Fibroblast of the aortic adventitia (primary cell): ENCODE measurements at regions not wholly inside any gene's neighbourhood (a gene's known extent, or its start where the extent isn't known, plus 50 kb on each side); places are given as distances from the start of the nearest gene placed in this dataset.

Experiments
- DNase-seq: peaks from one replicate; pipeline ENCODE4 v3.0.0-alpha.2; 2010; ENCODE audit warnings: low read depth
- H3K4me3 ChIP-seq: 2 replicates; pipeline ENCODE4 v1.5.1; 2011; ENCODE audit warnings: low read depth, mild to moderate bottlenecking, control low read depth, low read length, moderate library complexity
- CTCF ChIP-seq: IDR thresholded peaks from 2 replicates; pipeline ENCODE4 v1.5.1; 2011; ENCODE audit warnings: mild to moderate bottlenecking, low read length, control low read depth, inconsistent platforms; ENCODE audit not compliant: insufficient read depth

- TF ChIP-seq CTCF, result no peak
- DNase-seq, result no peak
- no peak overlapping the region for H3K4me3 ChIP-seq
Measured at GRCh38 chr2:6309415-6310255, 556.1 kb downstream of the CMPK2 start.

- DNase-seq, result no peak
- TF ChIP-seq CTCF, result no peak
- no peak overlapping the region for H3K4me3 ChIP-seq
Measured at GRCh38 chr2:6310256-6311215, 555.2 kb downstream of the CMPK2 start.

- DNase-seq, result no peak
- TF ChIP-seq CTCF, result no peak
- no peak overlapping the region for H3K4me3 ChIP-seq
Measured at GRCh38 chr2:6312367-6312766, 553.3 kb downstream of the CMPK2 start.

- no peak overlapping the region for H3K4me3 ChIP-seq
- no peak for DNase-seq
- TF ChIP-seq CTCF, result no peak
Measured at GRCh38 chr2:6314218-6314960, 551.3 kb downstream of the CMPK2 start.

GRCh38 chr2:6325616-6326015, 540.1 kb downstream of the CMPK2 start:
- no peak for DNase-seq
- TF ChIP-seq CTCF, result no peak
- no peak overlapping the region for H3K4me3 ChIP-seq

GRCh38 chr2:6326958-6327357, 538.7 kb downstream of the CMPK2 start:
- no peak overlapping the region for H3K4me3 ChIP-seq
- TF ChIP-seq CTCF, result no peak
- DNase-seq, result no peak
